Endothelial cell (in vitro differentiated cells): ENCODE measurements at regions not wholly inside any gene's neighbourhood (a gene's known extent, or its start where the extent isn't known, plus 50 kb on each side); places are given as distances from the start of the nearest gene placed in this dataset.

Source experiments
- DNase-seq: peaks from one replicate; pipeline ENCODE4 v3.0.0; 2021; ENCODE audit warnings: low spot score
- H3K27ac Mint-ChIP-seq: one replicate; pipeline ENCODE4 v1.8.0; 2021; ENCODE audit warnings: mixed read lengths, inconsistent platforms; ENCODE audit not compliant: unreplicated experiment
- H3K27me3 Mint-ChIP-seq: one replicate; pipeline ENCODE4 v1.8.0; 2021; ENCODE audit warnings: mild to moderate bottlenecking, moderate library complexity, mixed read lengths, inconsistent platforms; ENCODE audit not compliant: unreplicated experiment
- H3K36me3 Mint-ChIP-seq: one replicate; pipeline ENCODE4 v1.8.0; 2021; ENCODE audit warnings: mild to moderate bottlenecking, low read depth, mixed read lengths, inconsistent platforms; ENCODE audit not compliant: unreplicated experiment
- H3K4me1 Mint-ChIP-seq: one replicate; pipeline ENCODE4 v1.8.0; 2021; ENCODE audit warnings: mild to moderate bottlenecking, mixed read lengths, inconsistent platforms; ENCODE audit not compliant: unreplicated experiment
- H3K4me3 Mint-ChIP-seq: one replicate; pipeline ENCODE4 v1.8.0; 2021; ENCODE audit warnings: mild to moderate bottlenecking, mixed read lengths, inconsistent platforms; ENCODE audit not compliant: unreplicated experiment
- H3K9me3 Mint-ChIP-seq: one replicate; pipeline ENCODE4 v1.8.0; 2021; ENCODE audit warnings: mixed read lengths, inconsistent platforms; ENCODE audit not compliant: unreplicated experiment
- TF ChIP-seq, protein P1 (sequence below): fragments of 200-600 bp; sonication (generic); IDR thresholded peaks from one replicate; pipeline ENCODE4 v1.5.0; 2021; ENCODE audit warnings: antibody characterized with exemption; ENCODE audit not compliant: unreplicated experiment

DNA sequence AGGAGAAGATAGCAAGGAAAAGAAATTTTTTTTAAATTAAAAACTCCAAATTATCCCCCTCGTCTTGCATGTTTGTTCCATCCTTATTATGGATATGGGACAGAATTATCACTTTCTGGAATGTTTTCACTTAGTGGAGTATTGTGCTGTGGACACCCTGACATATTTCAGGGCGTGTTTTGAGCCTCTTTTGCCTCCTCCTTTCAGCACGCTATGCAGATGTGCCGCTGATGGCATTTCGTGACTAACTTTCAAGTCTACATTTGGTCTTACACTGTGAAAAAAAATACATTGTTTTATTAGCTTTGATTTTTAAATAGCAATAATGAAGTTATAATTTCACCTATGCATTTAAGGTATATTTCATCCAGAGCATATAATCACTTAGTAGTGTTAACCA is 738.7 kb downstream of the LTN1 start:
- no peaks in the 10 kb centered on the region for H3K36me3 Mint-ChIP-seq
- peaks cover 10% of the 10 kb centered on the region for H3K4me1 Mint-ChIP-seq
- no peak for DNase-seq
- H3K27me3 Mint-ChIP-seq, result no peaks in the 10 kb centered on the region
- no peaks in the 10 kb centered on the region for H3K9me3 Mint-ChIP-seq
- TF ChIP-seq, protein P1, sequence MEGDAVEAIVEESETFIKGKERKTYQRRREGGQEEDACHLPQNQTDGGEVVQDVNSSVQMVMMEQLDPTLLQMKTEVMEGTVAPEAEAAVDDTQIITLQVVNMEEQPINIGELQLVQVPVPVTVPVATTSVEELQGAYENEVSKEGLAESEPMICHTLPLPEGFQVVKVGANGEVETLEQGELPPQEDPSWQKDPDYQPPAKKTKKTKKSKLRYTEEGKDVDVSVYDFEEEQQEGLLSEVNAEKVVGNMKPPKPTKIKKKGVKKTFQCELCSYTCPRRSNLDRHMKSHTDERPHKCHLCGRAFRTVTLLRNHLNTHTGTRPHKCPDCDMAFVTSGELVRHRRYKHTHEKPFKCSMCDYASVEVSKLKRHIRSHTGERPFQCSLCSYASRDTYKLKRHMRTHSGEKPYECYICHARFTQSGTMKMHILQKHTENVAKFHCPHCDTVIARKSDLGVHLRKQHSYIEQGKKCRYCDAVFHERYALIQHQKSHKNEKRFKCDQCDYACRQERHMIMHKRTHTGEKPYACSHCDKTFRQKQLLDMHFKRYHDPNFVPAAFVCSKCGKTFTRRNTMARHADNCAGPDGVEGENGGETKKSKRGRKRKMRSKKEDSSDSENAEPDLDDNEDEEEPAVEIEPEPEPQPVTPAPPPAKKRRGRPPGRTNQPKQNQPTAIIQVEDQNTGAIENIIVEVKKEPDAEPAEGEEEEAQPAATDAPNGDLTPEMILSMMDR, result no peak
- no peak overlapping the region for H3K4me3 Mint-ChIP-seq
- H3K27ac Mint-ChIP-seq, result no peak overlapping the region

DNA sequence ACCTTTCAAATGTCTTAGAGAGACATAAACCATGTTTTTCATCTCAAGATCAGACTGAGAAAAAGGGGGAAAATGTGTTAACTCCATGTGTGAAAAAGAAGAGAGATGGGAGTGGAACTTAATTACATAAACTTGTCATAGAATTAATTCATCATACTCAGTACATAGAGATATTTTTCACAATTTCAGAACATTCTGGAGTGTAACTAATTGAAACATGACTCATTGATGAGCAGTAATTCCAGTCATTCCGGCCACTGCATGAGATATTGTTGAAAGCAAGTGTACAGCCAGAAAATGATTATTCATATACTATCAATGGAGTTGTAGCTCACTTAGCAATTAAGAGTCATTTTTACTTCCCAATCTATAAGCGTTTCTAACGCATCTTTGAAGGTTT is 739.3 kb downstream of the LTN1 start:
- DNase-seq, result no peak
- TF ChIP-seq, protein P1, result no peak
- no peak overlapping the region for H3K4me3 Mint-ChIP-seq
- no peaks in the 10 kb centered on the region for H3K36me3 Mint-ChIP-seq
- no peaks in the 10 kb centered on the region for H3K27me3 Mint-ChIP-seq
- no peak overlapping the region for H3K27ac Mint-ChIP-seq
- no peaks in the 10 kb centered on the region for H3K9me3 Mint-ChIP-seq
- H3K4me1 Mint-ChIP-seq, result peaks cover 10% of the 10 kb centered on the region

GRCh38 chr21:28252928-28253327 is 739.7 kb downstream of the LTN1 start:
- H3K27ac Mint-ChIP-seq, result no peak overlapping the region
- H3K36me3 Mint-ChIP-seq, result no peaks in the 10 kb centered on the region
- TF ChIP-seq, protein P1, result no peak
- no peak for DNase-seq
- H3K4me1 Mint-ChIP-seq, result peaks cover 10% of the 10 kb centered on the region
- H3K4me3 Mint-ChIP-seq, result no peak overlapping the region
- H3K9me3 Mint-ChIP-seq, result no peaks in the 10 kb centered on the region
- no peaks in the 10 kb centered on the region for H3K27me3 Mint-ChIP-seq

DNA sequence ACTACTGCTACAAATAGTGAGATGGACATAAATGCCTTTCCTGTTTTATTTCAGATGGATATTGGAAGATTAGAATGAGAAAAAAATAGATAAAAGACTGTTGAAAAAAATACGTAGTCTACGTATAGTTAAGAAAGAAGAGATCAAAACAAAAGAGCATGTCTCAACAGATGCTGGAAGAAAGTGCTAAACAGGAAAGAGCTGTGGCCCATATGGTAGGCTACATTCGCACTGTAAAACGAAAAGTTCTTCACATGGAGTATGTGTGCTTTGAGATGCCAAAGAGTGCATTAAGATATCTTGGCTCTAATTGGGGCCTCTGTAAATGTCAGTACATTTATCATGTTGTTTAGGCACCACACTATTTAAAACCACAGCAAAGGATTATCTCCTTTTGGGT is 741.7 kb downstream of the LTN1 start:
- Mint-ChIP-seq H3K4me3 (no peak overlapping the region), H3K4me1 (no peaks in the 10 kb centered on the region), H3K27ac (no peak overlapping the region), H3K9me3 (no peaks in the 10 kb centered on the region), H3K27me3 (no peaks in the 10 kb centered on the region), H3K36me3 (no peaks in the 10 kb centered on the region)
- no peak for DNase-seq
- TF ChIP-seq, protein P1, result no peak

- TF ChIP-seq, protein P1, result no peak
- Mint-ChIP-seq H3K9me3 (no peaks in the 10 kb centered on the region), H3K27me3 (no peaks in the 10 kb centered on the region), H3K4me1 (no peaks in the 10 kb centered on the region), H3K27ac (no peak overlapping the region), H3K36me3 (no peaks in the 10 kb centered on the region), H3K4me3 (no peak overlapping the region)
- no peak for DNase-seq
Observed at GRCh38 chr21:28247454-28248020, 745.1 kb downstream of the LTN1 start.
